AG09309 (cell line): ENCODE measurements at regions not wholly inside any gene's neighbourhood (a gene's known extent, or its start where the extent isn't known, plus 50 kb on each side); places are given as distances from the start of the nearest gene placed in this dataset.

Experiments
- DNase-seq: peaks from one replicate; pipeline ENCODE4 v3.0.0-alpha.2; 2010; ENCODE audit warnings: low read depth
- H3K4me3 ChIP-seq: 2 replicates; pipeline ENCODE4 v1.5.1; 2011; ENCODE audit warnings: mild to moderate bottlenecking, low read depth, low read length, moderate library complexity; ENCODE audit not compliant: control insufficient read depth
- CTCF ChIP-seq: IDR thresholded peaks from 2 replicates; pipeline ENCODE4 v1.5.1; 2011; ENCODE audit warnings: mild to moderate bottlenecking, low read depth, low read length, inconsistent platforms; ENCODE audit not compliant: insufficient read depth, control insufficient read depth; ENCODE audit errors: missing control alignments

GRCh38 chr11:81278991-81279390 lies 1454.7 kb downstream of the FAM181B start:
- no peak for TF ChIP-seq CTCF
- no peak for DNase-seq
- H3K4me3 ChIP-seq, result no peak overlapping the region

GRCh38 chr11:81270686-81271085 lies 1463.0 kb downstream of the FAM181B start:
- no peak overlapping the region for H3K4me3 ChIP-seq
- DNase-seq, result no peak
- TF ChIP-seq CTCF, result no peak

- no peak overlapping the region for H3K4me3 ChIP-seq
- DNase-seq, result no peak
- no peak for TF ChIP-seq CTCF
Measured at GRCh38 chr11:81267246-81267645, 1466.4 kb downstream of the FAM181B start.

GRCh38 chr11:81259471-81259870 lies 1474.2 kb downstream of the FAM181B start:
- H3K4me3 ChIP-seq, result no peak overlapping the region
- no peak for TF ChIP-seq CTCF

GRCh38 chr11:81255895-81256294 lies 1477.8 kb downstream of the FAM181B start:
- no peak overlapping the region for H3K4me3 ChIP-seq
- TF ChIP-seq CTCF, result no peak
- DNase-seq, result no peak

More at GRCh38 chr11:81259471-81259870, 1474.2 kb downstream of the FAM181B start:
- DNase-seq, result no peak

- no peak overlapping the region for H3K4me3 ChIP-seq
- TF ChIP-seq CTCF, result no peak
- DNase-seq, result no peak
Measured at GRCh38 chr11:81253244-81253643, 1480.4 kb downstream of the FAM181B start.

GRCh38 chr11:81246941-81247340 lies 1486.7 kb downstream of the FAM181B start:
- no peak for TF ChIP-seq CTCF
- DNase-seq, result no peak
- no peak overlapping the region for H3K4me3 ChIP-seq
